K562 (cell line): ENCODE measurements at regions not wholly inside any gene's neighbourhood (a gene's known extent, or its start where the extent isn't known, plus 50 kb on each side); places are given as distances from the start of the nearest gene placed in this dataset.

ENCODE experiments used
- MAFK ChIP-seq: IDR thresholded peaks from 2 replicates; pipeline ENCODE4 v1.6.1; 2011; ENCODE audit warnings: low read length, improper control_type of control experiment
- THRA ChIP-seq: fragments of 450-650 bp; IDR thresholded peaks from 2 replicates; pipeline ENCODE4 v1.6.1; 2017; ENCODE audit warnings: mild to moderate bottlenecking, moderate library complexity
- ZNF384 ChIP-seq: IDR thresholded peaks from 2 replicates; pipeline ENCODE4 v1.6.1; 2012; ENCODE audit warnings: low read depth, low read length, improper control_type of control experiment
- TF ChIP-seq, protein P1 (sequence below), 3 experiments: IDR thresholded peaks in 2 of 3; conservative IDR thresholded peaks in 1 of 3; 2 replicates each; pipeline ENCODE4 v1.5.1; 2011 to 2012; ENCODE audit warnings: low read length in 3 of 3, mild to moderate bottlenecking in 3 of 3, control low read depth in 2 of 3, improper control_type of control experiment in 1 of 3, inconsistent platforms in 1 of 3, low read depth in 1 of 3, mixed read lengths in 1 of 3, moderate library complexity in 1 of 3; ENCODE audit not compliant: insufficient read depth in 2 of 3
- TF ChIP-seq, protein P2 (sequence below): fragments of 450-650 bp; IDR thresholded peaks from 2 replicates; pipeline ENCODE4 v1.6.1; 2016; ENCODE audit warnings: missing biosample characterization, missing genetic modification characterization

GRCh38 chr7:86954971-86955370 lies 104.5 kb downstream of the ELAPOR2 start:
- TF ChIP-seq, protein P1, sequence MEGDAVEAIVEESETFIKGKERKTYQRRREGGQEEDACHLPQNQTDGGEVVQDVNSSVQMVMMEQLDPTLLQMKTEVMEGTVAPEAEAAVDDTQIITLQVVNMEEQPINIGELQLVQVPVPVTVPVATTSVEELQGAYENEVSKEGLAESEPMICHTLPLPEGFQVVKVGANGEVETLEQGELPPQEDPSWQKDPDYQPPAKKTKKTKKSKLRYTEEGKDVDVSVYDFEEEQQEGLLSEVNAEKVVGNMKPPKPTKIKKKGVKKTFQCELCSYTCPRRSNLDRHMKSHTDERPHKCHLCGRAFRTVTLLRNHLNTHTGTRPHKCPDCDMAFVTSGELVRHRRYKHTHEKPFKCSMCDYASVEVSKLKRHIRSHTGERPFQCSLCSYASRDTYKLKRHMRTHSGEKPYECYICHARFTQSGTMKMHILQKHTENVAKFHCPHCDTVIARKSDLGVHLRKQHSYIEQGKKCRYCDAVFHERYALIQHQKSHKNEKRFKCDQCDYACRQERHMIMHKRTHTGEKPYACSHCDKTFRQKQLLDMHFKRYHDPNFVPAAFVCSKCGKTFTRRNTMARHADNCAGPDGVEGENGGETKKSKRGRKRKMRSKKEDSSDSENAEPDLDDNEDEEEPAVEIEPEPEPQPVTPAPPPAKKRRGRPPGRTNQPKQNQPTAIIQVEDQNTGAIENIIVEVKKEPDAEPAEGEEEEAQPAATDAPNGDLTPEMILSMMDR (IDR thresholded peaks at IDR 0.05 in 2 of 3, conservative IDR thresholded peaks at IDR 0.05 in 1 of 3; ENCODE audit: insufficient read depth in 2 of 3, low read depth in 1 of 3, low read length in 3 of 3) = no peak
- no peak for TF ChIP-seq ZNF384
- no peak for TF ChIP-seq MAFK
- TF ChIP-seq, protein P2, sequence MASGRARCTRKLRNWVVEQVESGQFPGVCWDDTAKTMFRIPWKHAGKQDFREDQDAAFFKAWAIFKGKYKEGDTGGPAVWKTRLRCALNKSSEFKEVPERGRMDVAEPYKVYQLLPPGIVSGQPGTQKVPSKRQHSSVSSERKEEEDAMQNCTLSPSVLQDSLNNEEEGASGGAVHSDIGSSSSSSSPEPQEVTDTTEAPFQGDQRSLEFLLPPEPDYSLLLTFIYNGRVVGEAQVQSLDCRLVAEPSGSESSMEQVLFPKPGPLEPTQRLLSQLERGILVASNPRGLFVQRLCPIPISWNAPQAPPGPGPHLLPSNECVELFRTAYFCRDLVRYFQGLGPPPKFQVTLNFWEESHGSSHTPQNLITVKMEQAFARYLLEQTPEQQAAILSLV (tag) = no peak
- TF ChIP-seq THRA = no peak
